Vagina (tissue), 2 donors: ENCODE measurements at regions not wholly inside any gene's neighbourhood (a gene's known extent, or its start where the extent isn't known, plus 50 kb on each side); places are given as distances from the start of the nearest gene placed in this dataset.

ENCODE experiments used
- DNase-seq, 2 donors: peaks; one replicate each; pipeline ENCODE4 v3.0.0-alpha.2; 2017; ENCODE audit errors: extremely low spot score in 2 of 2
- H3K27ac ChIP-seq: fragments of 200-600 bp; sonication (generic); one replicate; pipeline ENCODE4 v1.5.1; 2019
- H3K27me3 ChIP-seq: fragments of 200-600 bp; sonication (generic); one replicate; pipeline ENCODE4 v1.5.1; 2019
- H3K36me3 ChIP-seq, 2 donors: fragments of 200-600 bp; sonication (generic); one replicate each; pipeline ENCODE4 v1.5.1; 2017 to 2019
- H3K4me1 ChIP-seq: fragments of 200-600 bp; sonication (generic); one replicate; pipeline ENCODE4 v1.5.1; 2019
- H3K4me3 ChIP-seq, 2 donors: fragments of 200-600 bp; sonication (generic); 1 replicate in 1 of 2; 2 replicates in 1 of 2; pipeline ENCODE4 v1.5.1; 2016 to 2019
- H3K9me3 ChIP-seq: fragments of 200-600 bp; sonication (generic); one replicate; pipeline ENCODE4 v1.5.1; 2019
- CTCF ChIP-seq, 3 experiments: fragments of 450-650 bp in 2 of 3; fragments of 200-600 bp in 1 of 3; sonication (generic) in 1 of 3; IDR thresholded peaks; one replicate each; pipeline ENCODE4 v1.5.1; 2017 to 2019; ENCODE audit warnings: antibody characterized with exemption in 3 of 3, mild to moderate bottlenecking in 2 of 3, moderate library complexity in 2 of 3
- POLR2A ChIP-seq, 2 donors: fragments of 450-650 bp; IDR thresholded peaks; one replicate each; pipeline ENCODE4 v1.6.1; 2017; ENCODE audit warnings: antibody characterized with exemption in 2 of 2, mild to moderate bottlenecking in 2 of 2, moderate library complexity in 2 of 2
- POLR2AphosphoS5 ChIP-seq, 2 donors: sonication (generic); formaldehyde crosslinking; IDR thresholded peaks; one replicate each; pipeline ENCODE4 v1.9.0; 2017; ENCODE audit warnings: antibody characterized with exemption in 2 of 2, mild to moderate bottlenecking in 2 of 2, low read depth in 1 of 2; ENCODE audit not compliant: insufficient read depth in 1 of 2
- intact Hi-C: fragments of 100-400 bp; cut with DNase I; formaldehyde crosslinking; loops from one replicate; pipeline ENCODE4 v1.15.1; 2023

GRCh38 chr1:60936163-60936562, 146.2 kb upstream of the NFIA start:
- Histone ChIP-seq H3K4me3 (no peak overlapping the region), H3K27me3 (no peaks in the 10 kb centered on the region), H3K9me3 (no peaks in the 10 kb centered on the region), H3K36me3 (no peaks in the 10 kb centered on the region), H3K27ac (no peak overlapping the region), H3K4me1 (no peaks in the 10 kb centered on the region)
- no peak for TF ChIP-seq CTCF (IDR thresholded peaks at IDR 0.05)
- no peak for TF ChIP-seq POLR2A (IDR thresholded peaks at IDR 0.05)
- no peak for TF ChIP-seq POLR2AphosphoS5 (IDR thresholded peaks at IDR 0.05; ENCODE audit: insufficient read depth in 1 of 2, low read depth in 1 of 2)
- no peak for DNase-seq
- intact Hi-C loops: no loop called here

GRCh38 chr1:60935599-60936110, 146.7 kb upstream of the NFIA start:
- intact Hi-C loops: no loop called here
- Histone ChIP-seq H3K4me3 (no peak overlapping the region), H3K27me3 (no peaks in the 10 kb centered on the region), H3K9me3 (no peaks in the 10 kb centered on the region), H3K27ac (no peak overlapping the region), H3K4me1 (no peaks in the 10 kb centered on the region), H3K36me3 (no peaks in the 10 kb centered on the region)
- TF ChIP-seq POLR2AphosphoS5 (IDR thresholded peaks at IDR 0.05; ENCODE audit: insufficient read depth in 1 of 2, low read depth in 1 of 2) (no peak), CTCF (IDR thresholded peaks at IDR 0.05) (no peak), POLR2A (IDR thresholded peaks at IDR 0.05) (no peak)
- DNase-seq: no peak

GRCh38 chr1:60930130-60930529, 152.2 kb upstream of the NFIA start:
- TF ChIP-seq POLR2AphosphoS5 (IDR thresholded peaks at IDR 0.05; ENCODE audit: insufficient read depth in 1 of 2, low read depth in 1 of 2) (no peak), CTCF (IDR thresholded peaks at IDR 0.05) (no peak), POLR2A (IDR thresholded peaks at IDR 0.05) (no peak)
- no peaks in the 10 kb centered on the region for H3K27me3 ChIP-seq
- H3K4me1 ChIP-seq: no peaks in the 10 kb centered on the region
- intact Hi-C loops: no loop called here
- DNase-seq: no peak
- no peaks in the 10 kb centered on the region for H3K36me3 ChIP-seq
- no peak overlapping the region for H3K27ac ChIP-seq
- H3K4me3 ChIP-seq: no peak overlapping the region
- no peaks in the 10 kb centered on the region for H3K9me3 ChIP-seq

GRCh38 chr1:60924964-60925798, 157.2 kb upstream of the NFIA start:
- Histone ChIP-seq H3K4me3 (no peak overlapping the region), H3K27me3 (no peaks in the 10 kb centered on the region), H3K36me3 (no peaks in the 10 kb centered on the region), H3K27ac (no peak overlapping the region), H3K9me3 (no peaks in the 10 kb centered on the region), H3K4me1 (peaks cover 14% of the 10 kb centered on the region)
- intact Hi-C loops: no loop called here
- no peak for DNase-seq
- no peak for TF ChIP-seq POLR2AphosphoS5 (IDR thresholded peaks at IDR 0.05; ENCODE audit: insufficient read depth in 1 of 2, low read depth in 1 of 2)
- no peak for TF ChIP-seq POLR2A (IDR thresholded peaks at IDR 0.05)
- no peak for TF ChIP-seq CTCF (IDR thresholded peaks at IDR 0.05)

GRCh38 chr1:60924165-60924564, 158.2 kb upstream of the NFIA start:
- Histone ChIP-seq H3K9me3 (no peaks in the 10 kb centered on the region), H3K4me3 (no peak overlapping the region), H3K27ac (no peak overlapping the region), H3K36me3 (no peaks in the 10 kb centered on the region), H3K4me1 (peaks cover 14% of the 10 kb centered on the region), H3K27me3 (no peaks in the 10 kb centered on the region)
- no peak for DNase-seq
- TF ChIP-seq POLR2A (IDR thresholded peaks at IDR 0.05): no peak
- TF ChIP-seq POLR2AphosphoS5 (IDR thresholded peaks at IDR 0.05; ENCODE audit: insufficient read depth in 1 of 2, low read depth in 1 of 2): no peak
- TF ChIP-seq CTCF (IDR thresholded peaks at IDR 0.05): no peak
- intact Hi-C loops: no loop called here
